ENCODE measurements at regions not wholly inside any gene's neighbourhood (a gene's known extent, or its start where the extent isn't known, plus 50 kb on each side); places are given as distances from the start of the nearest gene placed in this dataset.

DNA sequence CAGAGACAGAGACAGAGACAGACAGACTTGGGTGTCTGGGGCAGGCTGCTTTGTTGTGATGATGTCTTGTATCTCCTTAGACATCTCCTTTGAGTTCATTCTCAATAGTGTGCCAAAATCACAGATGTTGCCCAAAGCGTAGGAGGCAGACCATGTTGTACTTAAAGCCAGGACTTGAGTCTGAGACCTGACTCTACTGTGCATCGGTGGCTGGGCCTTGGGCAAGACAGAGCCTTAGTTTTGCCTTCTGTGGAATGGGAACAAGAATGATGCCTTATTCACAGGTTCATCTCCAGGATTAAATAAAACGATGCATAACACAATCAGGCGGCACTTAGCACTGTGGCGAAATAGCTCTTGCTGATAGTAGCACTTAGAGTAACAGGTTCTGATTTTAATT lies 230.3 kb downstream of the AACS start:
- TF ChIP-seq, protein P1, sequence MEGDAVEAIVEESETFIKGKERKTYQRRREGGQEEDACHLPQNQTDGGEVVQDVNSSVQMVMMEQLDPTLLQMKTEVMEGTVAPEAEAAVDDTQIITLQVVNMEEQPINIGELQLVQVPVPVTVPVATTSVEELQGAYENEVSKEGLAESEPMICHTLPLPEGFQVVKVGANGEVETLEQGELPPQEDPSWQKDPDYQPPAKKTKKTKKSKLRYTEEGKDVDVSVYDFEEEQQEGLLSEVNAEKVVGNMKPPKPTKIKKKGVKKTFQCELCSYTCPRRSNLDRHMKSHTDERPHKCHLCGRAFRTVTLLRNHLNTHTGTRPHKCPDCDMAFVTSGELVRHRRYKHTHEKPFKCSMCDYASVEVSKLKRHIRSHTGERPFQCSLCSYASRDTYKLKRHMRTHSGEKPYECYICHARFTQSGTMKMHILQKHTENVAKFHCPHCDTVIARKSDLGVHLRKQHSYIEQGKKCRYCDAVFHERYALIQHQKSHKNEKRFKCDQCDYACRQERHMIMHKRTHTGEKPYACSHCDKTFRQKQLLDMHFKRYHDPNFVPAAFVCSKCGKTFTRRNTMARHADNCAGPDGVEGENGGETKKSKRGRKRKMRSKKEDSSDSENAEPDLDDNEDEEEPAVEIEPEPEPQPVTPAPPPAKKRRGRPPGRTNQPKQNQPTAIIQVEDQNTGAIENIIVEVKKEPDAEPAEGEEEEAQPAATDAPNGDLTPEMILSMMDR (IDR thresholded peaks at IDR 0.05 in 8 of 11, conservative IDR thresholded peaks at IDR 0.05 in 3 of 11): no peak
- TF ChIP-seq POLR2A (IDR thresholded peaks at IDR 0.05) (no peak), POLR2AphosphoS5 (IDR thresholded peaks at IDR 0.05) (no peak)
